ENCODE measurements at regions not wholly inside any gene's neighbourhood (a gene's known extent, or its start where the extent isn't known, plus 50 kb on each side); places are given as distances from the start of the nearest gene placed in this dataset.

DNA sequence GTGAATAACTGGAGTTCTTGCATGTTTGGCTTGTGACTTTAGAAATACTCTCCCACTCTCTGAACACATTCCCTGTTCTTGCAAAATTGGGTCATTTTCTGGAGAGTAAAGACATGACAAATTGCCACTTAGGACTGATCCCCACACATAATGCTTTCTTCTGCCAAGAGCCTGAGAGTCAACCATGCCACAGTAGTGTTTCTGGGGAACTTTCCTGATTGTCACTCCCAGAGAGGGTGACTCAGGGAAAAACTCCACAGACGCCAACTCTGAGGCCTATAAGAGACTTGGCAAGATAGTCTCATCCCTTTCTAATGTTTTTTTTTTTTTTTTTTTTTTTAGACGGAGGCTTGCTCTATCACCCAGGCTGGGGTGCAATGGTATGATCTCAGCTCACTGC is 157.8 kb downstream of the ATG4C start:
- no peaks in the 10 kb centered on the region for H3K27me3 ChIP-seq (ENCODE audit: low read length)
- no peaks in the 10 kb centered on the region for H3K4me1 ChIP-seq (ENCODE audit: low read length)
- no peaks in the 10 kb centered on the region for H3K79me2 ChIP-seq (ENCODE audit: low read length)
- H4K20me1 ChIP-seq (ENCODE audit: insufficient read depth, low read depth, low read length), result no peaks in the 10 kb centered on the region
- no peak overlapping the region for H3K4me3 ChIP-seq (ENCODE audit: low read length)
- H2AFZ ChIP-seq (ENCODE audit: low read length), result no peak overlapping the region
- no peaks in the 10 kb centered on the region for H3K9me2 ChIP-seq (replicated peaks; ENCODE audit: insufficient read depth, low read length)
- H3K9me3 ChIP-seq (ENCODE audit: low read length), result no peaks in the 10 kb centered on the region
- no peaks in the 10 kb centered on the region for H3K36me3 ChIP-seq (ENCODE audit: insufficient read depth, low read length)
- H3K27ac ChIP-seq (ENCODE audit: low read length), result no peak overlapping the region
- no peak overlapping the region for H3K9ac ChIP-seq (ENCODE audit: low read length)
- no peak overlapping the region for H3K4me2 ChIP-seq (ENCODE audit: low read depth, low read length, poor library complexity, severe bottlenecking)
- no peak for DNase-seq

DNA sequence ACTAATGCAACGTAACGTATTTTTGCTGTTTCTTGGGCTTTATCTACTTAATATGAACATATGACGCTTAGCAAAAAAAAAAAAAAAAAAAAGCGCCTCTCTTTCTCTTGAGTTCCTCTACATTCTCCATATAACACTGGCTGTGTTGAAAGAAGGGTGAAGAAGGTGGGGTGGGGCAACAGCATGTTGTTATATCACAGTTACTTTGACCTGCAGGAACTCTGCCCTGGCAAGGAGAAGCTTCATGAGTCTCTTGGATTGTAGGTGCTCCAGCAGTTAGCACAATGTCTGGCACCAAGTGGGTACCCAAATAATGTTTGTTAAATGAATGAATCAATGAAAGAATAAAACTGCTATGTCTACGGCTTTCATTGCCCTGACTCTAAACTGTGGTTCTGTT is 162.6 kb downstream of the ATG4C start:
- Histone ChIP-seq H3K4me1 (ENCODE audit: low read length) (no peaks in the 10 kb centered on the region), H3K27me3 (ENCODE audit: low read length) (no peaks in the 10 kb centered on the region), H3K4me3 (ENCODE audit: low read length) (no peak overlapping the region), H3K9me3 (ENCODE audit: low read length) (no peaks in the 10 kb centered on the region), H3K79me2 (ENCODE audit: low read length) (no peaks in the 10 kb centered on the region), H3K27ac (ENCODE audit: low read length) (no peak overlapping the region), H3K4me2 (ENCODE audit: low read depth, low read length, poor library complexity, severe bottlenecking) (no peak overlapping the region), H3K36me3 (ENCODE audit: insufficient read depth, low read length) (no peaks in the 10 kb centered on the region), H2AFZ (ENCODE audit: low read length) (no peak overlapping the region), H3K9me2 (replicated peaks; ENCODE audit: insufficient read depth, low read length) (no peaks in the 10 kb centered on the region), H4K20me1 (ENCODE audit: insufficient read depth, low read depth, low read length) (no peaks in the 10 kb centered on the region), H3K9ac (ENCODE audit: low read length) (no peak overlapping the region)
- no peak for DNase-seq

DNA sequence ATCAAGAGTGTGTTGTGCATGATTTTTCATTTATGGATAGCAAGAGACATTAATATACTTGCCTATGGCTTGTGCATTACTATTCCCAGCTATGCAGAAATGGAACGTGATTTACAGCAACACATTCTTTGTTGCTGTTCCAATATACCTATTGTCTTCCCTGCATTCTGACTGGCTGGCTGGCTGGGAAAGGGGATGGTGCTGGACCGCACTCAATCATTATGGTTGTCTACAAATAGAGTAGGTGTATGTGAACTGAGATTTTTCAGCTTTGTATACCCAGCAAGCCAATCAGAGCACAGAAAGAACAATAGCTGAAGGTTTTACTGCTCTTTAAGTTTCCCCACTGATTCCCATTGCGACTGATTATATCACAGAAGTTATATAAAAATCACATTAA is 167.5 kb downstream of the ATG4C start:
- Histone ChIP-seq H3K9me2 (replicated peaks; ENCODE audit: insufficient read depth, low read length) (no peaks in the 10 kb centered on the region), H3K4me1 (ENCODE audit: low read length) (no peaks in the 10 kb centered on the region), H3K9me3 (ENCODE audit: low read length) (no peaks in the 10 kb centered on the region), H3K27ac (ENCODE audit: low read length) (no peak overlapping the region), H3K9ac (ENCODE audit: low read length) (no peak overlapping the region), H3K79me2 (ENCODE audit: low read length) (no peaks in the 10 kb centered on the region), H3K4me3 (ENCODE audit: low read length) (no peak overlapping the region), H3K27me3 (ENCODE audit: low read length) (no peaks in the 10 kb centered on the region), H2AFZ (ENCODE audit: low read length) (no peak overlapping the region), H4K20me1 (ENCODE audit: insufficient read depth, low read depth, low read length) (no peaks in the 10 kb centered on the region), H3K4me2 (ENCODE audit: low read depth, low read length, poor library complexity, severe bottlenecking) (no peak overlapping the region), H3K36me3 (ENCODE audit: insufficient read depth, low read length) (no peaks in the 10 kb centered on the region)
- DNase-seq, result no peak

DNA sequence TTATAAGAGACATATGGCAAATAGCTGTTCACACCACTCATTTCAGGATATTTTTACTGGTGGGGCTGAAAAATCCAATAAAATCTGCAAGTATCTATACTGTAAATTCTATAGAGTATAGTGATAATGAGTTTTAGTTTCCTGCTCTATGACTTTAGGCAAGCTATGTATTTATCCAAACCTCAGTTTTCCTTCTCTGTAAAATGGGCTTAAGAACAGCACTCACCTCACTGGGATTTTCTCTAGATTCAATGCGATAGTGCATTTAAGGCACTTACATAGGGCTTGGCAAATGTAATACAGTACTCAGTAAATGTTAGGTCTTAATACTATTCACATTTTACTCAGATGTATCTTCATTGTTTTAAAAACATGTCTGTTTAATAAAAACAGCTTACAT is 168.7 kb downstream of the ATG4C start:
- no peaks in the 10 kb centered on the region for H3K27me3 ChIP-seq (ENCODE audit: low read length)
- no peak for DNase-seq
- H3K9me2 ChIP-seq (replicated peaks; ENCODE audit: insufficient read depth, low read length), result no peaks in the 10 kb centered on the region
- no peaks in the 10 kb centered on the region for H3K4me1 ChIP-seq (ENCODE audit: low read length)
- no peak overlapping the region for H3K9ac ChIP-seq (ENCODE audit: low read length)
- H3K79me2 ChIP-seq (ENCODE audit: low read length), result no peaks in the 10 kb centered on the region
- H3K9me3 ChIP-seq (ENCODE audit: low read length), result no peaks in the 10 kb centered on the region
- H3K27ac ChIP-seq (ENCODE audit: low read length), result no peak overlapping the region
- H4K20me1 ChIP-seq (ENCODE audit: insufficient read depth, low read depth, low read length), result no peaks in the 10 kb centered on the region
- no peak overlapping the region for H3K4me3 ChIP-seq (ENCODE audit: low read length)
- H3K4me2 ChIP-seq (ENCODE audit: low read depth, low read length, poor library complexity, severe bottlenecking), result no peak overlapping the region
- no peak overlapping the region for H2AFZ ChIP-seq (ENCODE audit: low read length)
- H3K36me3 ChIP-seq (ENCODE audit: insufficient read depth, low read length), result no peaks in the 10 kb centered on the region

DNA sequence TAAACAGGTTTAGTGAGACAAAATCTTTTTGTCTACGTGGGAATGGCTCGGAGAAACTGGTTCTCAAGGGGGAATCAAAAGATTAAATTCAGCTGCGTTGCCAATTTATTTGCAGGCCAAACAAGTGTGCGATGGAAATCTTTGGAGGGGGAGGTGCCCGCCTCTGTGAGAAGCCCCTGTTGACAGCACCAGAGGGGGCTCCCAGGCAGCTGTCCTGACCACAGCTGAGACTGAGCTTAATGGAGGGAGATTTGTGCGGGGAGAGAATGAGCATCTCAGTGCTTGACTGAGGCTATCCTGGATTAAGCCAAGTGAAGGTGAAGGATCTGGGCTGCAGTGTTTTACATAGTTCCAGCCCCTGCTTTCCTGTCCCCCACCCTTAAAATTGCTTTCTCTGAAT is 169.7 kb downstream of the ATG4C start:
- Histone ChIP-seq H4K20me1 (ENCODE audit: insufficient read depth, low read depth, low read length) (no peaks in the 10 kb centered on the region), H3K27ac (ENCODE audit: low read length) (no peak overlapping the region), H3K36me3 (ENCODE audit: insufficient read depth, low read length) (no peaks in the 10 kb centered on the region), H3K27me3 (ENCODE audit: low read length) (no peaks in the 10 kb centered on the region), H3K9ac (ENCODE audit: low read length) (no peak overlapping the region), H3K4me2 (ENCODE audit: low read depth, low read length, poor library complexity, severe bottlenecking) (no peak overlapping the region), H3K9me2 (replicated peaks; ENCODE audit: insufficient read depth, low read length) (no peaks in the 10 kb centered on the region), H3K79me2 (ENCODE audit: low read length) (no peaks in the 10 kb centered on the region), H3K4me1 (ENCODE audit: low read length) (no peaks in the 10 kb centered on the region), H3K4me3 (ENCODE audit: low read length) (no peak overlapping the region), H2AFZ (ENCODE audit: low read length) (no peak overlapping the region), H3K9me3 (ENCODE audit: low read length) (no peaks in the 10 kb centered on the region)
- no peak for DNase-seq

DNA sequence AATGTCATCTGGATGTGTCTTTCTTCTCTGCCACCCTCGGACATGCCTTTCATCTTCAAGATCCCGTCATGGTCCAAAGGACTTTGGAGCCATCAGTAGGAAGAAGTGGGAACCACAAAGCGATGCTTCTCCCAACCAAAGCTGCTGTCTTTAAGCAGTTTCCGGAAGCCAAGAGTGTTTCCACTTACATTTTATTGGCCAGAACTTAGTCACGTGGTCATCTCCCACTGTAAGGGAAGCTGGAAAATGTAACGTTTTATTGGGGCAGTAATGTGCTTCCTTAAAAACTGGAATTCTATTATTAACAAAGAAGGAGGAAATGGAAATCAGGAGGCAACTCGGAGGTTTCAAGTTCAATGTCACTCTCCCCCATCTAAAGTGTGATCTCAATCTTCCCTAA is 170.8 kb downstream of the ATG4C start:
- Histone ChIP-seq H3K4me3 (ENCODE audit: low read length) (no peak overlapping the region), H2AFZ (ENCODE audit: low read length) (no peak overlapping the region), H3K27ac (ENCODE audit: low read length) (no peak overlapping the region), H3K9ac (ENCODE audit: low read length) (no peak overlapping the region), H4K20me1 (ENCODE audit: insufficient read depth, low read depth, low read length) (no peaks in the 10 kb centered on the region), H3K27me3 (ENCODE audit: low read length) (no peaks in the 10 kb centered on the region), H3K9me3 (ENCODE audit: low read length) (no peaks in the 10 kb centered on the region), H3K4me1 (ENCODE audit: low read length) (no peaks in the 10 kb centered on the region), H3K36me3 (ENCODE audit: insufficient read depth, low read length) (no peaks in the 10 kb centered on the region), H3K79me2 (ENCODE audit: low read length) (no peaks in the 10 kb centered on the region), H3K9me2 (replicated peaks; ENCODE audit: insufficient read depth, low read length) (no peaks in the 10 kb centered on the region), H3K4me2 (ENCODE audit: low read depth, low read length, poor library complexity, severe bottlenecking) (no peak overlapping the region)
- no peak for DNase-seq

DNA sequence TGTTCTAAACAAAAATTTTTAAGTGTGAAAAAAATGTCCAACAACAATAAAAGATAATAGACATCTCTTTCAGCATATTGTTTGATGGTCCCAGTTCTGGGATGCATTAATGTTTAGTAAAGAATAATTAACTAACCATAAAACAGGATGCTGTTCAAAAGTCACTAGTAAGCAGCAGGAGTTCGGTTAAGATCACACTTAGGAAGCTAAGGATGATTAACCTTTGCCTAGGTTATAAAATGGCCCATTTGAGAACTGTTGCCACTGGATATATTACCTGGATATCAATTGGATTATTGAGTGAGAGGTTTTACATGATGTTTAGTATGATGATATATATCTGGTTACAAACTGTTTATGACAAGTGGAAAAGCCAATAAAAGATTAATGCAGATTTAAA is 171.7 kb downstream of the ATG4C start:
- no peaks in the 10 kb centered on the region for H3K36me3 ChIP-seq (ENCODE audit: insufficient read depth, low read length)
- no peaks in the 10 kb centered on the region for H3K4me1 ChIP-seq (ENCODE audit: low read length)
- H4K20me1 ChIP-seq (ENCODE audit: insufficient read depth, low read depth, low read length), result no peaks in the 10 kb centered on the region
- no peak for DNase-seq
- no peak overlapping the region for H3K4me3 ChIP-seq (ENCODE audit: low read length)
- H3K4me2 ChIP-seq (ENCODE audit: low read depth, low read length, poor library complexity, severe bottlenecking), result no peak overlapping the region
- no peaks in the 10 kb centered on the region for H3K27me3 ChIP-seq (ENCODE audit: low read length)
- H2AFZ ChIP-seq (ENCODE audit: low read length), result no peak overlapping the region
- no peak overlapping the region for H3K9ac ChIP-seq (ENCODE audit: low read length)
- no peak overlapping the region for H3K27ac ChIP-seq (ENCODE audit: low read length)
- no peaks in the 10 kb centered on the region for H3K79me2 ChIP-seq (ENCODE audit: low read length)
- H3K9me3 ChIP-seq (ENCODE audit: low read length), result no peaks in the 10 kb centered on the region
- H3K9me2 ChIP-seq (replicated peaks; ENCODE audit: insufficient read depth, low read length), result no peaks in the 10 kb centered on the region

DNA sequence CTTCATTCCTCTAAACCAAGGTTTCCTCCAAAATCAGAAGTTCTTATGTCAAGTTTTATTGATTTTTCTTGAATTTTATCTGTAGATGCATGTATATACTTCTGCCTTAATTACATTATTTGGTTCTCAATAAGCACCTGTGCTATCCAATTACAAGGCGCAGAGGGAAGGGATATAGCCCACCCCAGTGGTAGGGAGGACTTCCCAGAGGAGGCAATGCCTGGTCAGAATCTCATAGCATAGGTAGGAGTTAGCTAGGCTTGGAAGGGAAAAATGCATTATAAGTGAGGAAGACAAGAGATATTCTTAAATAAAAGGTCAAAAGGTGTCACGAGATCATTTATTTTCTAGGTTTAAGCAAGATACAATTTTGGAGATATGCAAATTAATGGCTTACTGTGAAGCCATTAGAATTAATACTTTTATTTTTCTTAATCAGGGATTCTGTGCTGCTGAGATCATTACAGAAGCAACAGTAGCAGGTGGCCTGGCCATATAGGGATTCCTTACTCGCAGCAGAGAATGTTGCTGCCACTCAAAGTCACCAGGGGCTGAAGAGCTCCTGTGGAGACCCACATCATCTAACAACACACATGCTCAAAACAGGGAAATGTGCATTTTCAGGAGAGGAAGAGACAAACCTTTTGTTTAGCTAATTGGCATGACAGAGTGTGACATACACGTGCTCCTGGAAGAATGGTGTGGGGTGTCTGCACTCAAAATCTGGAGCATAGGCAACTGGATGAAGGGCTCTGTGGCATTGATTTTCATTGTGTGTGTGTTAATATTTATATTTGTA is 178.3 kb downstream of the ATG4C start:
- Histone ChIP-seq H3K36me3 (ENCODE audit: insufficient read depth, low read length) (no peaks in the 10 kb centered on the region), H3K9ac (ENCODE audit: low read length) (no peak overlapping the region), H4K20me1 (ENCODE audit: insufficient read depth, low read depth, low read length) (no peaks in the 10 kb centered on the region), H3K4me2 (ENCODE audit: low read depth, low read length, poor library complexity, severe bottlenecking) (no peak overlapping the region), H3K27ac (ENCODE audit: low read length) (no peak overlapping the region), H3K27me3 (ENCODE audit: low read length) (no peaks in the 10 kb centered on the region), H3K9me2 (replicated peaks; ENCODE audit: insufficient read depth, low read length) (no peaks in the 10 kb centered on the region), H3K9me3 (ENCODE audit: low read length) (no peaks in the 10 kb centered on the region), H2AFZ (ENCODE audit: low read length) (no peak overlapping the region), H3K4me3 (ENCODE audit: low read length) (no peak overlapping the region), H3K4me1 (ENCODE audit: low read length) (peaks cover 13% of the 10 kb centered on the region), H3K79me2 (ENCODE audit: low read length) (no peaks in the 10 kb centered on the region)
- no peak for DNase-seq
